Stimulated activated CD4-positive, alpha-beta T cell treated with anti-CD3 and anti-CD28 coated beads, Interleukin-4, amount 100 ng/mL, for 24 hours (primary cell): ENCODE measurements at regions not wholly inside any gene's neighbourhood (a gene's known extent, or its start where the extent isn't known, plus 50 kb on each side); places are given as distances from the start of the nearest gene placed in this dataset.

Source experiments
- DNase-seq: peaks from one replicate; pipeline ENCODE4 v3.0.0-alpha.2; 2020

DNA sequence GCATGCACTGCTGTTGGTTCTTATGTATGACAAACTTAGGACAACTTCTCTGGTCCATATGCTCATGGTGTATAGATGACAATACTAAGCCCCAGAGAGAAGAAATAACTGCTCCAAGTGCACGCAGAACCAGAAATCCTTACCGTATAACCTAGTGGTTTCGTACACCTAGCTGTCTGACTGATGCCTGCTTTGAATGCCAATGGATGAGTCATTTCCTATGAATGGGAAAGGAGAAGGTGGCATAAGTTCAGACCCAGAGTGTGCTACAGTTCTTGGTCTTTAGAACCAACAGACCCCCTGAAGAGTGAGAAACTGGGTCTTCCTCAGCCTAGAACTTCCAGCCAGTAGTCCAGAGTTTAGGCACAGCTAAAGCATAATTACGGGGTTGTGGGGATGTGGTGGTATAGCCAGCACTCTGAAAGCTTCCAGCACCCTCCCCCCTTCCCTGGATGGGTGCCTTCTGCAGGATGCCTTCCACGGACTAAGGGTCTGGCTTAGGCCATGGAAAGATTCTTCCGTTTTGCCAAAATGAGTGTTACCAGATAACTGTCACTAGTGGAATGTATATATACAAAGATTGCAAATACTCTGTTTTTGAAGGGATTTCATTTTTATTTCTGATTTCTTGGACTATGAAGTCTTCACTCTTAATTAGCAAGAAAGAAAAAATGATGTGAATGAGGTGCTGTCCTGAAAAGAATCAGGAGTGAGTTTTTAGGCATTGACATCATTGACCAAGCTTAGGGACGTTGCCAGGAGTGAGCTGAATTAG is 84.6 kb upstream of the PACRGL start:
- DNase-seq, result no peak

- DNase-seq, result no peak
These were observed 83.9 kb upstream of the PACRGL start for GRCh38 chr4:20616313-20616712.

- DNase-seq, result no peak
These were observed 83.4 kb upstream of the PACRGL start for GRCh38 chr4:20616848-20617247.

GRCh38 chr4:20617678-20618396 is 82.4 kb upstream of the PACRGL start:
- DNase-seq, result no peak

- no peak for DNase-seq
These were observed 81.5 kb upstream of the PACRGL start for GRCh38 chr4:20618731-20619130.

DNA sequence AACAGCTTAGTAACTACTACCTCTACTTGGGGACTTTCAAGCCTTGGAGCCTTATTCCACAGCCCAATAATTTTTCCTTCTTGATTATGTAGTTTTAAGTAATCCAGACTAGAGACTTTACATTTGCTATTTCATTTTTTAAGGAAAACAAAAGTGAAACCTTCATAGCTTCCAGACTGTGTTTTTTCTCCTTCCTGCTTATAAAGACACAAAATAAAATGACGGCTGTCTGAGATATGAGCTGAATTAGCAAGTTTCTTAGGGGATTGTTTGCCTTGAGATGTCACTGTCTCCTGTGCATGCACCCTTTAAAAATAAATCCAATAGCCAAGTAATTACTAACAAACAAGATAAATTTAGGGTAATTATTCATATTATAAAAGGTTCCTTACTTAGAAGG is 78.8 kb upstream of the PACRGL start:
- no peak for DNase-seq

- no peak for DNase-seq
These were observed 77.6 kb upstream of the PACRGL start for GRCh38 chr4:20622701-20623100.

GRCh38 chr4:20623939-20624338 is 76.3 kb upstream of the PACRGL start:
- DNase-seq, result no peak

DNA sequence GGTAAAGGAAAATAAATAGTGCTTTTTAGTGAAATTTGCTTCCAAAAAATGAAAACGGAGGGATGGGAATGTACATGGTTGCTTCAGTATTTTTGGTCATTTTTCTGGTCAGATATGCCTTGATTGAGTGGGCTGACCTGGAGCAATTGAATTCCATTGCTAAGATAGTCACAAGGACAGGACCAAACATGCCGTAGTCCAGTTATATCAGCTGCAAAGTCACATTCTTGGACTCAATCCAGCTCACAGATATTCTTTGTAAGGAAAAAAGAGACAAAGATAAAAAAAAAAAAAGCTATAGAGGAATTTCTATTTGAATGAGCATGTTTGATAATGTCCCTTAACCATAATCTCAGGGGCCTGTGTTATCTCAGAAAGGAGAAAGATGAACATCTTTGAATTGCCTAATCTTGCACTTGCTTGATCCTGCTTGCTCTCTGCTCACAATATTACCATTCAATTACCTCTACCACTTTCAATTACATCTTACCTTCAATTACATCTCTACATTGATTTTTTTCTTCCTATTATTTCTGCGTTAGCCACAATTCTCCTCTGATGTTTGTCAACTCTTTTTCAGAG is 75.4 kb upstream of the PACRGL start:
- no peak for DNase-seq

GRCh38 chr4:20625426-20625825 is 74.8 kb upstream of the PACRGL start:
- no peak for DNase-seq

DNA sequence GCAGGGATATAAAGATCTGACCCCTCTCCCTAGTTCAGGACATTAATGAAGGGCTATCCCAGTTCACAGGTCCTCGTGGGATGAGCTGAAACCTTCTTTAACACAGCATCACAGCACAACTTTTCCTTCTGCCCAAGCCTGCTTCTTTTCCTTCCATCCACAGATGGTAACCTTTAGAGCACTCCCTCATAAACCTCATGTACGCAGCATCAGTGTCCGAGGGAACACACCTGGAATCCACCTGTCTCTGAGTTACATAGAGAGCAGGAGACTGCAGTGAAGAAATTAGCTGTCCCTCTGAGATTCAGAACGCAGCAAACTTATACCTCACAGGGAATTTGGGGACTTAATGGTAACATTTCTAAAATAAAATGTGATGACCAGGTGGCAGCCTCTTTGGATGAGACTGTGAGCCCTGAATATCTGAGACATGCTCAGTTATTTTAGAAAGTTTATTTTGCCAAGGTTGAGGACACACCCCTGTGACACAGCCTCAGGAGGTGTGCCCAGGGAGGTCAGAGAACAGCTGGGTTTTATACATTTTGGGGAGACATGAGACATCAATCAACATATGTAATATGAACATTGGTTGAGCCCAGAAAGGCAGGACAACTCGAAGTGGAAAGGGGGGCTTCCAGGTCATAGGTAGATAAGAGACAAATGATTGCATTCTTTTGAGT is 73.8 kb upstream of the PACRGL start:
- no peak for DNase-seq

DNA sequence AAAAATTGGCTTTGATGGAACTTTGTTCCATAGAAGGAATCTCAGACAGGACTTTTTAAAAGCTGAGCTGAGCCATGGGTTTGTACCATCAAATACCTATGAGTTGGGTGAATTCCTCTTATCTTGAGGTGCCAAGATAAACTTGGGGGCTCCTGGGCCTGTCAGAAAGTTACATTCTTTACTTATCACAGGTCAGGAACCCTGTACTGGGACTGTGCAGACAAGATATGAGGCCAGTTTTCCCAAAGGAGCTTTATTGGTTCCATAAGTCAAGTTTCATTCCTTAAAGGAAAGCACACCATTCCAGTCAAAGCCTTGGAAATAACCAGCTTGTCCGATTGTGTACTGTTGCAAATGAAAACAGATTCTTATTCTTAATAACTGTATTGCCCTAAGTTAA is 72.4 kb upstream of the PACRGL start:
- DNase-seq, result no peak

GRCh38 chr4:20629186-20630106 is 70.8 kb upstream of the PACRGL start:
- DNase-seq, result no peak

- DNase-seq, result no peak
These were observed 61.4 kb upstream of the PACRGL start for GRCh38 chr4:20638825-20639224.

DNA sequence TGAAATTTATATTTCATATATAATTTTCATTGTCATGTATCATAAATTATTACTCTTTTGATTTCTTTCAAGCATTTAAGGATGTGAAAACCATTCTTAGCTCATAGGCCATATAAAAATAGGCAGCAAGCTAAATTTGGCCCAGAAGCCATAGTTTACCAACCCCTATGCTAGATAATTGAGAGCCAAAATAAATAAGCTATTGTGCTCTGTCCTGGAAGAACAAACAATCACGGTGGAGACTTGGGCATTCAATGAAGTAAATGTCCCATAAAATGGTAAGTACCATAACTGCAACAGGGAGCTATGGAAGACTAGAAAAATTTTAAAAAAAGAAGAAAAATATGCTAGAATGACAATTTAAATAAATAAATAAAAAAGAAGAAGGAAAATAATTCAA is 60.9 kb upstream of the PACRGL start:
- DNase-seq, result no peak

DNA sequence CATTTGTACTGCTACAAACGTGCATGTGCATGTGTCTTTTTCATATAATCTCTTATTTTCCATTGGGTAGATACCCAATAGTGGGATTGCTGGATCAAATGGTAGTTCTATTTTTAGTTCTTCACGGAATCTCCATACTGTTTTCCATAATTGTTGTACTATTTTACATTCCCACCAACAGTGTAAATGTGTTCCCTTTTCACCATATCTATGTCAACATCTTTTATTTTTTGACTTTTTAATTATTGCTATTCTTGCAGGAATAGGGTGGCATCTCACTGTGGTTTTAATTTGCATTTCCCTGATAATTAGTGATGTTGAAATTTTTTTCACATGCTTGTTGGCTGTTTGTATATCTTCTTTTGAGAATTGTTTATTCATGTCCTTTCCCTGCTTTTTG is 59.3 kb upstream of the PACRGL start:
- DNase-seq, result no peak

DNA sequence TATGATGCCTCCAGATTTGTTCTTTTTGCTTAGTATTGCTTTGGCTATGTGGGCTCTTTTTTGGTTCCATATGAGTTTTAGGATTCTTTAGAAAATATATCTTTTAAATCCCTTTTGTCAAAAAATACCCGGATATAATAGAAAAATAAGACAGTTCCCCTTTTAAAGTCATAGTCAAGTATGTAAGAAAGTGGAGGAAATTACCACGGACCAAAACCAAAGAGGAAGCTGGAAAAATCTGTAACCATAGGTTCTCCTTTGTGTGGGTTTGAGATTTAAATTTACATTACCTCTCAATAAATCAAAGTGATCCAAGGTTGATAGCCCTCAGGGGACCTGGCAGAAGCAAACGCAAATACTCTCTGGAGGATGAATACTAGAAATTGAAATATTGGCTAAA is 58.3 kb upstream of the PACRGL start:
- DNase-seq, result no peak

GRCh38 chr4:20643631-20644030 is 56.6 kb upstream of the PACRGL start:
- DNase-seq, result no peak

- no peak for DNase-seq
These were observed 55.0 kb upstream of the PACRGL start for GRCh38 chr4:20645236-20645635.

- DNase-seq, result no peak
These were observed 54.0 kb upstream of the PACRGL start for GRCh38 chr4:20646287-20646686.
